Kidney (tissue), 13 donors: ENCODE measurements at regions not wholly inside any gene's neighbourhood (a gene's known extent, or its start where the extent isn't known, plus 50 kb on each side); places are given as distances from the start of the nearest gene placed in this dataset.
"Not testable (repeated sequence)": the region's sequence is repeated elsewhere in the genome, so short reads cannot be mapped to it uniquely, and the experiment has no call there.

Experiments used
- DNase-seq, 5 donors: peaks; one replicate each; pipeline ENCODE4 v3.0.0-alpha.2; 2013 to 2020
- FAIRE-seq: peaks from 2 replicates; lab custom pipeline; 2012; peaks lifted over from hg19 to GRCh38; lab: Jason Lieb, UNC
- H3K27ac ChIP-seq, 2 donors: one replicate each; pipeline ENCODE4 v1.7.0; 2013; ENCODE audit warnings: low read depth in 2 of 2, low read length in 2 of 2, inconsistent platforms in 1 of 2
- H3K27me3 ChIP-seq: one replicate; pipeline ENCODE4 v1.7.1; 2013; ENCODE audit warnings: low read length, inconsistent platforms; ENCODE audit not compliant: control insufficient read depth, insufficient read depth
- H3K36me3 ChIP-seq, 3 donors: one replicate each; pipeline versions ENCODE4 v1.7.0 to v1.7.1; 2013; ENCODE audit warnings: low read length in 3 of 3, control low read depth in 1 of 3, inconsistent platforms in 1 of 3; ENCODE audit not compliant: insufficient read depth in 3 of 3, control insufficient read depth in 2 of 3
- H3K4me1 ChIP-seq, 3 donors: one replicate each; pipeline versions ENCODE4 v1.7.0 to v1.7.1; 2013; ENCODE audit warnings: low read length in 3 of 3, inconsistent platforms in 1 of 3, low read depth in 1 of 3; ENCODE audit not compliant: control insufficient read depth in 2 of 3, insufficient read depth in 2 of 3
- H3K4me3 ChIP-seq, 3 donors: one replicate each; pipeline versions ENCODE4 v1.7.0 to v1.8.1; 2013; ENCODE audit warnings: low read length in 3 of 3, control low read depth in 1 of 3, inconsistent platforms in 1 of 3
- H3K9ac ChIP-seq, 3 donors: one replicate each; pipeline versions ENCODE4 v1.7.0 to v1.7.1; 2013; ENCODE audit warnings: low read length in 3 of 3, control low read depth in 1 of 3, inconsistent platforms in 1 of 3
- H3K9me3 ChIP-seq, 3 donors: one replicate each; pipeline versions ENCODE4 v1.7.0 to v1.7.1; 2013; ENCODE audit warnings: low read length in 3 of 3, control low read depth in 1 of 3, inconsistent platforms in 1 of 3; ENCODE audit not compliant: control insufficient read depth in 2 of 3, insufficient read depth in 1 of 3
- CTCF ChIP-seq: IDR thresholded peaks from 3 replicates; pipeline ENCODE4 v1.5.1; 2012; ENCODE audit warnings: mild to moderate bottlenecking, moderate library complexity, borderline replicate concordance; ENCODE audit not compliant: insufficient read depth; ENCODE audit errors: extremely low read depth
- intact Hi-C: fragments of 100-400 bp; cut with DNase I; formaldehyde crosslinking; loops from one replicate; pipeline ENCODE4 v1.11.1; 2022
- donor health status: control.
- donor health status: control.
- donor health status: control.
- donor health status: control.
- donor health status: control.
- donor health status: DM: yes; HTN: yes; CAD: no.
- donor health status: Normal renal cell carcinoma (clear cell type).

GRCh38 chr2:187610450-187610849 is 56.2 kb upstream of the TFPI start:
- H3K4me1 ChIP-seq, H3K4me3 ChIP-seq, H3K36me3 ChIP-seq, FAIRE-seq, H3K27me3 ChIP-seq, intact Hi-C loops, H3K9me3 ChIP-seq, DNase-seq, H3K9ac ChIP-seq, H3K27ac ChIP-seq: not testable (repeated sequence)

- Histone ChIP-seq H3K4me1 (no peaks in the 10 kb centered on the region), H3K27me3 (no peaks in the 10 kb centered on the region), H3K9me3 (no peaks in the 10 kb centered on the region), H3K4me3 (no peak overlapping the region), H3K36me3 (no peaks in the 10 kb centered on the region), H3K27ac (no peak overlapping the region), H3K9ac (no peak overlapping the region)
- DNase-seq, result no peak
- intact Hi-C loops, result no loop called here
- FAIRE-seq, result no peak
- no peak for TF ChIP-seq CTCF
These were observed 58.6 kb upstream of the TFPI start for GRCh38 chr2:187612857-187613256.

GRCh38 chr2:187614756-187615155 is 60.5 kb upstream of the TFPI start:
- intact Hi-C loops, result no loop called here
- peak in 2 of 5 donors; percentile 24 to 40 for DNase-seq

GRCh38 chr2:187615364-187615763 is 61.1 kb upstream of the TFPI start:
- Histone ChIP-seq H3K27me3 (no peaks in the 10 kb centered on the region), H3K36me3 (no peaks in the 10 kb centered on the region), H3K9me3 (no peaks in the 10 kb centered on the region), H3K27ac (no peak overlapping the region), H3K9ac (no peak overlapping the region), H3K4me1 (no peaks in the 10 kb centered on the region), H3K4me3 (no peak overlapping the region)
- intact Hi-C loops, result no loop called here
- FAIRE-seq (no peak), DNase-seq (no peak)
- no peak for TF ChIP-seq CTCF

More at GRCh38 chr2:187614756-187615155, 60.5 kb upstream of the TFPI start:
- Histone ChIP-seq H3K27me3 (no peaks in the 10 kb centered on the region), H3K36me3 (no peaks in the 10 kb centered on the region), H3K9me3 (no peaks in the 10 kb centered on the region), H3K4me1 (no peaks in the 10 kb centered on the region), H3K4me3 (no peak overlapping the region), H3K9ac (no peak overlapping the region), H3K27ac (no peak overlapping the region)
- TF ChIP-seq CTCF, result no peak
- no peak for FAIRE-seq
